ENCODE measurements at regions not wholly inside any gene's neighbourhood (a gene's known extent, or its start where the extent isn't known, plus 50 kb on each side); places are given as distances from the start of the nearest gene placed in this dataset.

GRCh38 chr10:35751347-35751746, 109.3 kb upstream of the FZD8 start (continued):
- TF ChIP-seq CTCF (IDR thresholded peaks at IDR 0.05 in 2 of 3, conservative IDR thresholded peaks at IDR 0.05 in 1 of 3; ENCODE audit: control insufficient read depth in 2 of 3, extremely low read depth in 1 of 3, insufficient read depth in 1 of 3, low read depth in 3 of 3, low read length in 3 of 3) (no peak), SIN3A (IDR thresholded peaks at IDR 0.05; ENCODE audit: low read depth, low read length) (no peak)

DNA sequence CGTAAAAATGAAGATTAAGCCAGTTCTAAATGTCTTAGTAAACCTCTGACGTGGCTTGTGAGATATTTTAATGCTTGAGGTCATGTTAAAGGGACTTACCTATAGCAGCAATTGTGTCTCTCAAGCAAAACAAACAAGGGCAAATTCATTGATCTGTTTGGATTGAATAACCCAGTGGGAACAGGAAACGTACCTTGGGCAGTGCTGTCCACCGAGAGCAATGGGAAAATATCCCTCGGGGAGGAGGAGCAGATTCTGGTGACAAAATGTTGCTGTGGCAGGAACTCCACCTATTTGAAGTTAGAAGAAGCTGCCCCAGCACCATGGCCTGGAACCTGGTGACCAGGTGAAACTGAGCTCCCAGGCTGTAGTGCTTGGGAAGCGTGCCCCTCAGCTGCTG, 107.1 kb upstream of the FZD8 start:
- Histone ChIP-seq H3K4me1 (ENCODE audit: control insufficient read depth, insufficient read depth, low read length) (no peaks in the 10 kb centered on the region), H3K9me3 (replicated peaks; ENCODE audit: control insufficient read depth, insufficient read depth, low read length) (no peaks in the 10 kb centered on the region), H4K20me1 (ENCODE audit: control insufficient read depth, insufficient read depth) (no peaks in the 10 kb centered on the region), H2AFZ (ENCODE audit: control insufficient read depth, low read depth, low read length) (no peak overlapping the region), H3K36me3 (ENCODE audit: control insufficient read depth in 2 of 2, insufficient read depth in 2 of 2, low read length in 1 of 2) (no peaks in the 10 kb centered on the region), H3K4me3 (no peak overlapping the region), H3K27ac (ENCODE audit: control insufficient read depth, insufficient read depth) (no peak overlapping the region), H3K4me2 (ENCODE audit: control insufficient read depth, insufficient read depth) (no peak overlapping the region), H3K9ac (ENCODE audit: control insufficient read depth, insufficient read depth, low read length) (no peak overlapping the region), H3K79me2 (ENCODE audit: control insufficient read depth, insufficient read depth, low read length) (no peaks in the 10 kb centered on the region), H3K27me3 (replicated peaks in 1 of 2; ENCODE audit: control insufficient read depth in 2 of 2, insufficient read depth in 2 of 2, low read length in 1 of 2) (no peaks in the 10 kb centered on the region)
- WGBS (ENCODE audit: insufficient coverage, insufficient replicate concordance, low lambda C conversion rate, missing lambda C conversion rate) = 20% methylated on average over 6 of the region's 6 CpGs
- ChIA-PET RAD21 (ENCODE audit: unreplicated experiment) (no interaction called here), SMC1A (ENCODE audit: uncharacterized antibody, unreplicated experiment) (no interaction called here), POLR2A (no interaction called here), CTCF (no interaction called here)
- ATAC-seq (no peak), DNase-seq (ENCODE audit: low read depth, low spot score) (no peak), FAIRE-seq (no peak)
- no TSS peak for BruUV-seq (replicated peaks)
- in situ Hi-C loops (cut with MboI) = no loop called here
- intact Hi-C loops (cut with micrococcal nuclease; ENCODE audit: unreplicated experiment) = no loop called here
- TF ChIP-seq, protein P1, sequence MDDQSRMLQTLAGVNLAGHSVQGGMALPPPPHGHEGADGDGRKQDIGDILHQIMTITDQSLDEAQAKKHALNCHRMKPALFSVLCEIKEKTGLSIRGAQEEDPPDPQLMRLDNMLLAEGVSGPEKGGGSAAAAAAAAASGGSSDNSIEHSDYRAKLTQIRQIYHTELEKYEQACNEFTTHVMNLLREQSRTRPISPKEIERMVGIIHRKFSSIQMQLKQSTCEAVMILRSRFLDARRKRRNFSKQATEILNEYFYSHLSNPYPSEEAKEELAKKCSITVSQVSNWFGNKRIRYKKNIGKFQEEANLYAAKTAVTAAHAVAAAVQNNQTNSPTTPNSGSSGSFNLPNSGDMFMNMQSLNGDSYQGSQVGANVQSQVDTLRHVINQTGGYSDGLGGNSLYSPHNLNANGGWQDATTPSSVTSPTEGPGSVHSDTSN (IDR thresholded peaks at IDR 0.05; ENCODE audit: insufficient replicate concordance, low read depth, low read length) = no peak
- TF ChIP-seq, protein P2, sequence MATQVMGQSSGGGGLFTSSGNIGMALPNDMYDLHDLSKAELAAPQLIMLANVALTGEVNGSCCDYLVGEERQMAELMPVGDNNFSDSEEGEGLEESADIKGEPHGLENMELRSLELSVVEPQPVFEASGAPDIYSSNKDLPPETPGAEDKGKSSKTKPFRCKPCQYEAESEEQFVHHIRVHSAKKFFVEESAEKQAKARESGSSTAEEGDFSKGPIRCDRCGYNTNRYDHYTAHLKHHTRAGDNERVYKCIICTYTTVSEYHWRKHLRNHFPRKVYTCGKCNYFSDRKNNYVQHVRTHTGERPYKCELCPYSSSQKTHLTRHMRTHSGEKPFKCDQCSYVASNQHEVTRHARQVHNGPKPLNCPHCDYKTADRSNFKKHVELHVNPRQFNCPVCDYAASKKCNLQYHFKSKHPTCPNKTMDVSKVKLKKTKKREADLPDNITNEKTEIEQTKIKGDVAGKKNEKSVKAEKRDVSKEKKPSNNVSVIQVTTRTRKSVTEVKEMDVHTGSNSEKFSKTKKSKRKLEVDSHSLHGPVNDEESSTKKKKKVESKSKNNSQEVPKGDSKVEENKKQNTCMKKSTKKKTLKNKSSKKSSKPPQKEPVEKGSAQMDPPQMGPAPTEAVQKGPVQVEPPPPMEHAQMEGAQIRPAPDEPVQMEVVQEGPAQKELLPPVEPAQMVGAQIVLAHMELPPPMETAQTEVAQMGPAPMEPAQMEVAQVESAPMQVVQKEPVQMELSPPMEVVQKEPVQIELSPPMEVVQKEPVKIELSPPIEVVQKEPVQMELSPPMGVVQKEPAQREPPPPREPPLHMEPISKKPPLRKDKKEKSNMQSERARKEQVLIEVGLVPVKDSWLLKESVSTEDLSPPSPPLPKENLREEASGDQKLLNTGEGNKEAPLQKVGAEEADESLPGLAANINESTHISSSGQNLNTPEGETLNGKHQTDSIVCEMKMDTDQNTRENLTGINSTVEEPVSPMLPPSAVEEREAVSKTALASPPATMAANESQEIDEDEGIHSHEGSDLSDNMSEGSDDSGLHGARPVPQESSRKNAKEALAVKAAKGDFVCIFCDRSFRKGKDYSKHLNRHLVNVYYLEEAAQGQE (IDR thresholded peaks at IDR 0.05; ENCODE audit: low read depth, low read length) = no peak
- TF ChIP-seq YBX1 (IDR thresholded peaks at IDR 0.05) (no peak), NR2C2 (IDR thresholded peaks at IDR 0.05; ENCODE audit: borderline replicate concordance, control insufficient read depth, insufficient read length, low read depth) (no peak), IKZF1 (conservative IDR thresholded peaks at IDR 0.05) (no peak), CREB1 (IDR thresholded peaks at IDR 0.05; ENCODE audit: low read depth) (no peak), HCFC1 (IDR thresholded peaks at IDR 0.05; ENCODE audit: low read length) (no peak)
